Ascending aorta (tissue), 2 donors: ENCODE measurements at regions not wholly inside any gene's neighbourhood (a gene's known extent, or its start where the extent isn't known, plus 50 kb on each side); places are given as distances from the start of the nearest gene placed in this dataset.

ENCODE experiments used
- DNase-seq, 2 donors: peaks; one replicate each; pipeline ENCODE4 v3.0.0-alpha.2; 2019; ENCODE audit warnings: low spot score in 2 of 2
- H3K27ac ChIP-seq, 2 donors: fragments of 200-600 bp; sonication (generic); one replicate each; pipeline ENCODE4 v1.5.1; 2016 to 2017; ENCODE audit warnings: mild to moderate bottlenecking in 1 of 2
- H3K27me3 ChIP-seq: fragments of 200-600 bp; sonication (generic); one replicate; pipeline ENCODE4 v1.5.1; 2017
- H3K36me3 ChIP-seq, 2 donors: fragments of 200-600 bp; sonication (generic); one replicate each; pipeline ENCODE4 v1.5.1; 2016
- H3K4me1 ChIP-seq, 2 donors: fragments of 200-600 bp; sonication (generic); one replicate each; pipeline ENCODE4 v1.5.1; 2016 to 2017; ENCODE audit warnings: mild to moderate bottlenecking in 1 of 2
- H3K4me3 ChIP-seq, 2 donors: fragments of 200-600 bp; sonication (generic); one replicate each; pipeline ENCODE4 v1.5.1; 2016 to 2017; ENCODE audit warnings: mild to moderate bottlenecking in 1 of 2
- H3K9me3 ChIP-seq, 2 donors: fragments of 200-600 bp; sonication (generic); one replicate each; pipeline ENCODE4 v1.5.1; 2016
- CTCF ChIP-seq, 3 experiments: fragments of 200-600 bp in 2 of 3; fragments of 450-650 bp in 1 of 3; sonication (generic) in 2 of 3; IDR thresholded peaks; one replicate each; pipeline ENCODE4 v1.5.1; 2016 to 2019; ENCODE audit warnings: antibody characterized with exemption in 3 of 3, mild to moderate bottlenecking in 1 of 3, moderate library complexity in 1 of 3
- intact Hi-C: fragments of 100-400 bp; cut with DNase I; formaldehyde crosslinking; loops from one replicate; pipeline ENCODE4 v1.15.1; 2023

- Histone ChIP-seq H3K4me1 (no peaks in the 10 kb centered on the region), H3K4me3 (no peak overlapping the region), H3K27me3 (no peaks in the 10 kb centered on the region), H3K36me3 (no peaks in the 10 kb centered on the region), H3K9me3 (no peaks in the 10 kb centered on the region), H3K27ac (no peak overlapping the region)
- intact Hi-C loops, result no loop called here
- no peak for TF ChIP-seq CTCF (IDR thresholded peaks at IDR 0.05)
- DNase-seq, result no peak
Observed at GRCh38 chr11:93072229-93072914, 102.9 kb downstream of the MTNR1B start.

- Histone ChIP-seq H3K4me3 (no peak overlapping the region), H3K9me3 (no peaks in the 10 kb centered on the region), H3K27me3 (no peaks in the 10 kb centered on the region), H3K27ac (no peak overlapping the region), H3K36me3 (no peaks in the 10 kb centered on the region), H3K4me1 (no peaks in the 10 kb centered on the region)
- intact Hi-C loops, result no loop called here
- no peak for DNase-seq
- no peak for TF ChIP-seq CTCF (IDR thresholded peaks at IDR 0.05)
Observed at GRCh38 chr11:93073026-93073425, 103.6 kb downstream of the MTNR1B start.

GRCh38 chr11:93073508-93074280 lies 104.2 kb downstream of the MTNR1B start:
- Histone ChIP-seq H3K4me3 (no peak overlapping the region), H3K27me3 (no peaks in the 10 kb centered on the region), H3K27ac (no peak overlapping the region), H3K36me3 (no peaks in the 10 kb centered on the region), H3K4me1 (no peaks in the 10 kb centered on the region), H3K9me3 (no peaks in the 10 kb centered on the region)
- TF ChIP-seq CTCF (IDR thresholded peaks at IDR 0.05), result no peak
- DNase-seq, result no peak
- intact Hi-C loops, result no loop called here

GRCh38 chr11:93074352-93074751 lies 104.9 kb downstream of the MTNR1B start:
- no peak for TF ChIP-seq CTCF (IDR thresholded peaks at IDR 0.05)
- no peak overlapping the region for H3K27ac ChIP-seq

GRCh38 chr11:93075782-93076181 lies 106.3 kb downstream of the MTNR1B start:
- Histone ChIP-seq H3K4me3 (no peak overlapping the region), H3K36me3 (no peaks in the 10 kb centered on the region), H3K4me1 (no peaks in the 10 kb centered on the region), H3K9me3 (no peaks in the 10 kb centered on the region), H3K27ac (no peak overlapping the region), H3K27me3 (no peaks in the 10 kb centered on the region)
- no peak for DNase-seq
- intact Hi-C loops, result no loop called here
- TF ChIP-seq CTCF (IDR thresholded peaks at IDR 0.05), result no peak

More at GRCh38 chr11:93074352-93074751, 104.9 kb downstream of the MTNR1B start:
- Histone ChIP-seq H3K9me3 (no peaks in the 10 kb centered on the region), H3K4me3 (no peak overlapping the region), H3K27me3 (no peaks in the 10 kb centered on the region), H3K36me3 (no peaks in the 10 kb centered on the region), H3K4me1 (no peaks in the 10 kb centered on the region)
- intact Hi-C loops, result no loop called here
- DNase-seq, result no peak
